Gastrocnemius medialis (tissue), 4 donors: ENCODE measurements at regions not wholly inside any gene's neighbourhood (a gene's known extent, or its start where the extent isn't known, plus 50 kb on each side); places are given as distances from the start of the nearest gene placed in this dataset.

Experiments used
- POLR2A ChIP-seq, 2 donors: fragments of 450-650 bp; IDR thresholded peaks; one replicate each; pipeline ENCODE4 v1.6.1; 2017; ENCODE audit warnings: antibody characterized with exemption in 2 of 2, mild to moderate bottlenecking in 2 of 2, moderate library complexity in 2 of 2
- TF ChIP-seq, protein P1 (sequence below), 5 experiments: fragments of 450-650 bp in 3 of 5; fragments of 200-600 bp in 2 of 5; sonication (generic) in 2 of 5; IDR thresholded peaks in 4 of 5; conservative IDR thresholded peaks in 1 of 5; 1 replicate in 4 of 5; 2 replicates in 1 of 5; pipeline ENCODE4 v1.5.1; 2016 to 2019; ENCODE audit warnings: antibody characterized with exemption in 5 of 5, mild to moderate bottlenecking in 3 of 5, moderate library complexity in 3 of 5

DNA sequence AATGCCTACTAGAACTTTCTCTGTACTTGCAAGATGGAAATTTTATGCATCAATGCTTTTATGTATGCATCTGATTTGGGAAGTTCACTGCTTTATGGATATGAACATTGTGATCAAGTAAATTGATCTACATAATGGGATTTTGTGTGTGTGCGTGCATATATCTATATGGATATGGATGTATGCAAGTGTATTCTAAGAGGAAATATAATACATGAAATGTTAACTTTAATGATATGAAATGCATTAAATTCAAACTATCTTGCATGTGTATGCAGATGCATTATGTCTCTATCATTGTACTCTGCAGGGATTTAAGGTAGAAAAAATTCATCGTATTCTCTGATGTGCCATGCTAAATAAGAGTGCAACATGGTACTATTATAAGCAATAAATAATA lies 1855.4 kb upstream of the PIK3C3 start:
- TF ChIP-seq, protein P1, sequence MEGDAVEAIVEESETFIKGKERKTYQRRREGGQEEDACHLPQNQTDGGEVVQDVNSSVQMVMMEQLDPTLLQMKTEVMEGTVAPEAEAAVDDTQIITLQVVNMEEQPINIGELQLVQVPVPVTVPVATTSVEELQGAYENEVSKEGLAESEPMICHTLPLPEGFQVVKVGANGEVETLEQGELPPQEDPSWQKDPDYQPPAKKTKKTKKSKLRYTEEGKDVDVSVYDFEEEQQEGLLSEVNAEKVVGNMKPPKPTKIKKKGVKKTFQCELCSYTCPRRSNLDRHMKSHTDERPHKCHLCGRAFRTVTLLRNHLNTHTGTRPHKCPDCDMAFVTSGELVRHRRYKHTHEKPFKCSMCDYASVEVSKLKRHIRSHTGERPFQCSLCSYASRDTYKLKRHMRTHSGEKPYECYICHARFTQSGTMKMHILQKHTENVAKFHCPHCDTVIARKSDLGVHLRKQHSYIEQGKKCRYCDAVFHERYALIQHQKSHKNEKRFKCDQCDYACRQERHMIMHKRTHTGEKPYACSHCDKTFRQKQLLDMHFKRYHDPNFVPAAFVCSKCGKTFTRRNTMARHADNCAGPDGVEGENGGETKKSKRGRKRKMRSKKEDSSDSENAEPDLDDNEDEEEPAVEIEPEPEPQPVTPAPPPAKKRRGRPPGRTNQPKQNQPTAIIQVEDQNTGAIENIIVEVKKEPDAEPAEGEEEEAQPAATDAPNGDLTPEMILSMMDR (IDR thresholded peaks at IDR 0.05 in 4 of 5, conservative IDR thresholded peaks at IDR 0.05 in 1 of 5): no peak
- no peak for TF ChIP-seq POLR2A (IDR thresholded peaks at IDR 0.05)
